SH-SY5Y (cell line): ENCODE measurements at regions not wholly inside any gene's neighbourhood (a gene's known extent, or its start where the extent isn't known, plus 50 kb on each side); places are given as distances from the start of the nearest gene placed in this dataset.

Source experiments
- GATA2 ChIP-seq: IDR thresholded peaks from 2 replicates; pipeline ENCODE4 v1.6.1; 2011; ENCODE audit warnings: mild to moderate bottlenecking, low read depth, low read length
- GATA3 ChIP-seq: IDR thresholded peaks from 2 replicates; pipeline ENCODE4 v1.6.1; 2011; ENCODE audit warnings: low read depth, mild to moderate bottlenecking, low read length, moderate library complexity

- TF ChIP-seq GATA2: no peak
- TF ChIP-seq GATA3: no peak
These were observed 109.7 kb upstream of the MDGA2 start for GRCh38 chr14:47785058-47785457.
